A549 (cell line): ENCODE measurements at regions not wholly inside any gene's neighbourhood (a gene's known extent, or its start where the extent isn't known, plus 50 kb on each side); places are given as distances from the start of the nearest gene placed in this dataset.

Experiments
- ATAC-seq, 2 experiments: fragments of 200-7000 bp in 1 of 2; fragments of >200 bp in 1 of 2; cut with Nextera tagmentation in 1 of 2; cut with Tn5 transposase in 1 of 2; 3 replicates each; pipeline versions ENCODE4 v1.8.0 to v1.9.1; 2018 to 2020; ENCODE audit warnings: mild to moderate bottlenecking in 1 of 2, moderate library complexity in 1 of 2
- CTCF ChIA-PET: fragments of 300-600 bp; sonication (Branson Sonifier 250); formaldehyde crosslinking; extraction: SDS; loops from one replicate; lab custom pipeline; 2021; ENCODE audit warnings: antibody characterized with exemption, inconsistent platforms; lab: Yijun Ruan, JAX
- POLR2A ChIA-PET: fragments of 350-600 bp; formaldehyde crosslinking; extraction: SDS; loops from one replicate; lab custom pipeline; 2021; ENCODE audit warnings: antibody characterized with exemption, inconsistent platforms; lab: Yijun Ruan, JAX
- DNase-seq, 2 experiments: peaks; one replicate each; pipeline versions ENCODE4 v3.0.0 to v3.0.0-alpha.2; 2011 to 2016; ENCODE audit warnings: low read depth in 1 of 2, low spot score in 1 of 2
- FAIRE-seq: peaks from 2 replicates; lab custom pipeline; 2011; peaks lifted over from hg19 to GRCh38; lab: Jason Lieb, UNC
- H3K27ac ChIP-seq, 2 experiments: fragments of >200 bp; sonication (Bioruptor Twin); formaldehyde crosslinking; 3 replicates each; pipeline ENCODE4 v1.5.1; 2016 to 2017
- H3K4me1 ChIP-seq: fragments of >200 bp; sonication (Bioruptor Twin); formaldehyde crosslinking; 3 replicates; pipeline ENCODE4 v1.6.1; 2016
- H3K4me2 ChIP-seq: fragments of >200 bp; sonication (Bioruptor Twin); formaldehyde crosslinking; 3 replicates; pipeline ENCODE4 v1.6.1; 2016
- H3K4me3 ChIP-seq: fragments of >200 bp; sonication (Bioruptor Twin); formaldehyde crosslinking; 3 replicates; pipeline ENCODE4 v1.5.1; 2016
- H3K9me3 ChIP-seq: fragments of >200 bp; sonication (Bioruptor Twin); formaldehyde crosslinking; 3 replicates; pipeline ENCODE4 v1.6.1; 2016
- ATOH8 ChIP-seq: fragments of 250-450 bp; sonication (Bioruptor Pico); IDR thresholded peaks from 2 replicates; pipeline ENCODE4 v1.5.0; 2020; ENCODE audit warnings: low read depth, mild to moderate bottlenecking, moderate library complexity
- BHLHE40 ChIP-seq: IDR thresholded peaks from 2 replicates; pipeline ENCODE4 v1.6.1; 2012; ENCODE audit warnings: low read depth, low read length, inconsistent platforms
- CBX8 ChIP-seq: fragments of 200-600 bp; sonication (generic); IDR thresholded peaks from 2 replicates; pipeline ENCODE4 v1.6.1; 2016
- CEBPB ChIP-seq, 2 experiments: fragments of >200 bp in 1 of 2; sonication (Bioruptor Twin) in 1 of 2; formaldehyde crosslinking in 1 of 2; IDR thresholded peaks; 2 replicates each; pipeline ENCODE4 v1.6.1; 2012 to 2016
- CHD2 ChIP-seq: fragments of 150-350 bp; IDR thresholded peaks from 2 replicates; pipeline ENCODE4 v1.6.1; 2014; ENCODE audit warnings: low read length; ENCODE audit not compliant: partially characterized antibody
- CTCF ChIP-seq: fragments of >200 bp; sonication (Bioruptor Twin); formaldehyde crosslinking; IDR thresholded peaks from 3 replicates; pipeline ENCODE4 v1.5.1; 2016
- EHMT2 ChIP-seq: fragments of 200-600 bp; sonication (generic); IDR thresholded peaks from 2 replicates; pipeline ENCODE4 v1.6.1; 2016; ENCODE audit warnings: antibody characterized with exemption, low read depth, mild to moderate bottlenecking, moderate library complexity
- HDAC2 ChIP-seq: fragments of 200-600 bp; sonication (generic); IDR thresholded peaks from 2 replicates; pipeline ENCODE4 v1.6.1; 2016
- HES2 ChIP-seq: fragments of >200 bp; sonication (Bioruptor Twin); formaldehyde crosslinking; IDR thresholded peaks from 2 replicates; pipeline ENCODE4 v1.6.1; 2016
- HOXA7 ChIP-seq: fragments of 250-450 bp; sonication (Bioruptor Pico); IDR thresholded peaks from 2 replicates; pipeline ENCODE4 v1.5.0; 2020; ENCODE audit warnings: mild to moderate bottlenecking, moderate library complexity
- HOXB13 ChIP-seq: fragments of 250-450 bp; sonication (Bioruptor Pico); IDR thresholded peaks from 2 replicates; pipeline ENCODE4 v1.5.0; 2020; ENCODE audit warnings: low read depth, mild to moderate bottlenecking, moderate library complexity
- HOXB5 ChIP-seq: fragments of 250-450 bp; sonication (Bioruptor Pico); IDR thresholded peaks from 2 replicates; pipeline ENCODE4 v1.5.0; 2020; ENCODE audit warnings: mild to moderate bottlenecking, moderate library complexity
- MAFK ChIP-seq: fragments of 450-650 bp; IDR thresholded peaks from 2 replicates; pipeline ENCODE4 v1.6.1; 2014; ENCODE audit not compliant: partially characterized antibody
- MYC ChIP-seq: IDR thresholded peaks from 2 replicates; pipeline ENCODE4 v1.6.1; 2012; ENCODE audit warnings: mild to moderate bottlenecking, inconsistent platforms, low read length, improper control_type of control experiment, borderline replicate concordance
- NFE2L2 ChIP-seq: fragments of 150-350 bp; conservative IDR thresholded peaks from 2 replicates; pipeline ENCODE4 v1.6.1; 2014; ENCODE audit warnings: low read length
- PHF8 ChIP-seq: fragments of 200-600 bp; sonication (generic); IDR thresholded peaks from 2 replicates; pipeline ENCODE4 v1.6.1; 2016; ENCODE audit warnings: low read depth, mild to moderate bottlenecking, antibody characterized with exemption, moderate library complexity, borderline replicate concordance
- RAD21 ChIP-seq, 2 experiments: fragments of >200 bp in 1 of 2; sonication (Bioruptor Twin) in 1 of 2; formaldehyde crosslinking in 1 of 2; IDR thresholded peaks in 1 of 2; conservative IDR thresholded peaks in 1 of 2; 2 replicates in 1 of 2; 3 replicates in 1 of 2; pipeline ENCODE4 v1.6.1; 2012 to 2018; ENCODE audit warnings: inconsistent platforms in 1 of 2
- RARB ChIP-seq: fragments of 250-450 bp; sonication (Bioruptor Pico); IDR thresholded peaks from 2 replicates; pipeline ENCODE4 v1.8.0; 2021; ENCODE audit warnings: mild to moderate bottlenecking, moderate library complexity
- RCOR1 ChIP-seq: fragments of 150-350 bp; IDR thresholded peaks from 2 replicates; pipeline ENCODE4 v1.6.1; 2014; ENCODE audit warnings: antibody characterized with exemption, low read length, low read depth
- RNF2 ChIP-seq: fragments of 200-600 bp; sonication (generic); IDR thresholded peaks from 2 replicates; pipeline ENCODE4 v1.6.1; 2016; ENCODE audit warnings: low read depth, mild to moderate bottlenecking, antibody characterized with exemption, moderate library complexity, borderline replicate concordance
- TFCP2L1 ChIP-seq: fragments of 250-450 bp; sonication (Bioruptor Pico); IDR thresholded peaks from 2 replicates; pipeline ENCODE4 v1.5.0; 2021; ENCODE audit warnings: mild to moderate bottlenecking
- ZSCAN20 ChIP-seq: fragments of 250-450 bp; sonication (Bioruptor Pico); IDR thresholded peaks from 2 replicates; pipeline ENCODE4 v1.8.0; 2022; ENCODE audit warnings: mild to moderate bottlenecking, moderate library complexity
- WGBS: methylation state at CpG from one replicate; pipeline ENCODE4 v1.1.6; 2017; ENCODE audit errors: missing lambda C conversion rate; 5-methylcytosine and 5-hydroxymethylcytosine counted together
- TF ChIP-seq, protein P1 (sequence below): fragments of 200-600 bp; sonication (generic); IDR thresholded peaks from 2 replicates; pipeline ENCODE4 v1.6.1; 2016; ENCODE audit warnings: antibody characterized with exemption, mild to moderate bottlenecking, moderate library complexity

DNA sequence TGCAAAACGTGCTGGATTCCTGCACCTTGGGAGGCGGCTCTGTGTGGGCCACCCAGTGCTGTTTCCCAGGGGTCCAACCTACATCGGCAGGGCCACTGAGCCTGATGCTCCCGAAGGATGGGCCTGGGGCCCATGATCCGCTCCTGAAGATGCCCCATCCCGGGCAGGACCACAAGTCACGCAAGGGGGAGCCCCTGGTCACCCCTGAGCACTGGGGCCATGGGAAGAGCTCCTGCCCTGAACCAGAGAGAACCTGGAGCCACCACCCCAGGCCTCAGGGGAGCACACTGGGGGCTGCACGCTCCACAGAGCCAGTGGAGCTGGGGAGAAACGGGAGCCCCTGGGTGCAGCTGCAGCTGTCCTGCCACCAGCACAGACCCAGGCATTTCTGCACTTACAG, 124.6 kb upstream of the SFSWAP start:
- ChIA-PET POLR2A (no interaction called here), CTCF (interaction anchor here (1.3 kb wide), 1 partner anchor 482 kb away, joined by 4 read pairs; no protein-coding TSS in a partner anchor)
- no peaks in the 10 kb centered on the region; the same call in 2 of the 3 replicates for H3K4me1 ChIP-seq
- ATAC-seq = no peak; a peak in 2 of 6 replicates
- FAIRE-seq = no peak
- H3K27ac ChIP-seq = no peak overlapping the region
- TF ChIP-seq MYC (no peak), CEBPB (IDR thresholded peaks at IDR 0.05) (no peak), HOXB13 (no peak), CTCF (no peak), RCOR1 (no peak), BHLHE40 (no peak), TFCP2L1 (CRISPR knock-in tag) (no peak)
- no peak overlapping the region for H3K4me2 ChIP-seq
- H3K9me3 ChIP-seq = no peaks in the 10 kb centered on the region
- DNase-seq = no peak
- H3K4me3 ChIP-seq = no peak overlapping the region
- WGBS = 40% methylated on average over 1 of the region's 9 CpGs

GRCh38 chr12:131586761-131587160, 124.1 kb upstream of the SFSWAP start:
- FAIRE-seq = no peak
- ATAC-seq = peak in 1 of 2 experiments; percentile 20; a peak in 2 of 6 replicates
- H3K4me1 ChIP-seq = no peaks in the 10 kb centered on the region; the same call in 2 of the 3 replicates
- 6% methylated on average over 3 of the region's 3 CpGs for WGBS
- no peak for TF ChIP-seq RCOR1
- TF ChIP-seq, protein P1, sequence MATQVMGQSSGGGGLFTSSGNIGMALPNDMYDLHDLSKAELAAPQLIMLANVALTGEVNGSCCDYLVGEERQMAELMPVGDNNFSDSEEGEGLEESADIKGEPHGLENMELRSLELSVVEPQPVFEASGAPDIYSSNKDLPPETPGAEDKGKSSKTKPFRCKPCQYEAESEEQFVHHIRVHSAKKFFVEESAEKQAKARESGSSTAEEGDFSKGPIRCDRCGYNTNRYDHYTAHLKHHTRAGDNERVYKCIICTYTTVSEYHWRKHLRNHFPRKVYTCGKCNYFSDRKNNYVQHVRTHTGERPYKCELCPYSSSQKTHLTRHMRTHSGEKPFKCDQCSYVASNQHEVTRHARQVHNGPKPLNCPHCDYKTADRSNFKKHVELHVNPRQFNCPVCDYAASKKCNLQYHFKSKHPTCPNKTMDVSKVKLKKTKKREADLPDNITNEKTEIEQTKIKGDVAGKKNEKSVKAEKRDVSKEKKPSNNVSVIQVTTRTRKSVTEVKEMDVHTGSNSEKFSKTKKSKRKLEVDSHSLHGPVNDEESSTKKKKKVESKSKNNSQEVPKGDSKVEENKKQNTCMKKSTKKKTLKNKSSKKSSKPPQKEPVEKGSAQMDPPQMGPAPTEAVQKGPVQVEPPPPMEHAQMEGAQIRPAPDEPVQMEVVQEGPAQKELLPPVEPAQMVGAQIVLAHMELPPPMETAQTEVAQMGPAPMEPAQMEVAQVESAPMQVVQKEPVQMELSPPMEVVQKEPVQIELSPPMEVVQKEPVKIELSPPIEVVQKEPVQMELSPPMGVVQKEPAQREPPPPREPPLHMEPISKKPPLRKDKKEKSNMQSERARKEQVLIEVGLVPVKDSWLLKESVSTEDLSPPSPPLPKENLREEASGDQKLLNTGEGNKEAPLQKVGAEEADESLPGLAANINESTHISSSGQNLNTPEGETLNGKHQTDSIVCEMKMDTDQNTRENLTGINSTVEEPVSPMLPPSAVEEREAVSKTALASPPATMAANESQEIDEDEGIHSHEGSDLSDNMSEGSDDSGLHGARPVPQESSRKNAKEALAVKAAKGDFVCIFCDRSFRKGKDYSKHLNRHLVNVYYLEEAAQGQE = peak; percentile 76
- H3K9me3 ChIP-seq = no peaks in the 10 kb centered on the region
- H3K4me2 ChIP-seq = no peak overlapping the region
- POLR2A ChIA-PET = no interaction called here
- CTCF ChIA-PET = interaction anchor here (0.6 to 1.3 kb wide), 2 partner anchors 45 to 482 kb away, joined by 3 to 4 read pairs; no protein-coding TSS in a partner anchor
- H3K4me3 ChIP-seq = no peak overlapping the region
- DNase-seq = no peak
- no peak overlapping the region for H3K27ac ChIP-seq

DNA sequence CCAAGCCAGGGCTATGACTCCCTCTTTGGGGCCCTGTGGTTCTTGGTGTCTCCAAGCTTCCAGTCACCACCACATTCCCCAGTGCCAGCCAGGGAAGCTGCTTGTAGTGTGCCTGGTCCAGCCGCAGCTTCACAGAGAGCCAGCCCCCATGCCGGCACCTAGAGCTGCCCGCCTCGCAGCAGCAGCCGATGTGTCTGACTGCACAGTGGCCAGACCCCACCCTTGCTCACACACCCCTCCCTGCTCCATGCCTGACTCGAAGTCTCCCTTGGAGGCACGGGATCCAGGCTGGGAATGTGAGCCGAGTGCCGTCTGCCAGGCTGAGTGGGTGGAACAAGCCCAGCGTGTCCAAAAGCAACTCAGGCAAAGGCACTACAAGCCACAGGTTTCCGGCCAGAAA, 123.3 kb upstream of the SFSWAP start:
- Histone ChIP-seq H3K4me1 (no peaks in the 10 kb centered on the region; the same call in 2 of the 3 replicates), H3K4me2 (no peak overlapping the region), H3K4me3 (no peak overlapping the region), H3K27ac (no peak overlapping the region), H3K9me3 (no peaks in the 10 kb centered on the region)
- CTCF ChIA-PET = interaction anchor here (0.9 to 1.3 kb wide), 2 partner anchors 456 to 483 kb away, joined by 3 to 4 read pairs; no protein-coding TSS in a partner anchor
- ATAC-seq = no peak
- 28% methylated on average over 8 of the region's 11 CpGs for WGBS
- no peak for DNase-seq
- no peak for TF ChIP-seq ZSCAN20 (CRISPR knock-in tag)
- no peak for TF ChIP-seq MAFK
- TF ChIP-seq HOXA7 (CRISPR knock-in tag) = no peak
- TF ChIP-seq HES2 = no peak
- TF ChIP-seq, all 56 proteins: peak for 0
- no peak for FAIRE-seq
- POLR2A ChIA-PET = no interaction called here

DNA sequence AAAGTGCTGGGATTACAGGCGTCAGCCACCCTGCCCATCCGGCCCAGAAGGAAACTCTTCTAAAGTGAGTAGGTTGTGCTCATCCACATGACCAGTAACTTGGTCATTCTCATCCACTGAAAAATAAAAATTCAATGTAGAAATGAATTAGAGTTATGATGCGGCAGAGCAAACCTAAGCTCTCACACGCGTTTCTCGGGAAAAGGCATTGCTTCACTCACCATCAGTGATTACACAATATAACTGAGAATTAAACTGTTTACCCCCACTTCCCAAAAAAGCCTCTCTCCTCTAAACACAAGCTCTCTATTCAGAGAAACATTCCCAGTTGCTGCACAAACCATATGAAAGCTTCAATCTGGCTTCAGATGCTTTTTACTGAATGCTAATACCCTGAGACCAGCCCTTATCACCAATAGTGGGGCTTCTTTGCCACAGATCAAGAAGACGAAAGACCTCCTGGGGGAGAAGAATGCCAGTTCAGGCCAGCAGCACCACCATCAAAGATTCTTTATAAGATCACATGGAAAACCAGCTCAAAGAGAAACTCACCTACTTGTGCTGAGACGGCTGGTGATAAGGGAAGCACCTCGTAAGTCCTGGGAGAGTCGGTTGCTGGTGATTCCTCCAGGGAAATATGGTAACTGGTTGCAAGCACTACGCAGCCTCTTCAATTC, 121.5 kb upstream of the SFSWAP start:
- no peak overlapping the region for H3K4me2 ChIP-seq
- H3K4me3 ChIP-seq = no peak overlapping the region
- DNase-seq = no peak
- ATAC-seq = no peak
- H3K27ac ChIP-seq = no peak overlapping the region
- ChIA-PET POLR2A (no interaction called here), CTCF (interaction anchor here (0.7 kb wide), 1 partner anchor 21 kb away, joined by 3 read pairs; no protein-coding TSS in a partner anchor)
- H3K9me3 ChIP-seq = no peaks in the 10 kb centered on the region
- FAIRE-seq = no peak
- 46% methylated on average over 11 of the region's 11 CpGs for WGBS
- no peaks in the 10 kb centered on the region for H3K4me1 ChIP-seq
- TF ChIP-seq HDAC2 (no peak), CBX8 (no peak), CHD2 (no peak), NFE2L2 (no peak), RAD21 (conservative IDR thresholded peaks at IDR 0.05 in 1 of 2, IDR thresholded peaks at IDR 0.05 in 1 of 2) (no peak), PHF8 (no peak), EHMT2 (no peak), RNF2 (no peak), MAFK (no peak), RARB (CRISPR knock-in tag) (no peak), ATOH8 (no peak), HOXB5 (CRISPR knock-in tag) (no peak), HOXA7 (CRISPR knock-in tag) (no peak)
